Adrenal gland (tissue), 9 donors: ENCODE measurements at regions not wholly inside any gene's neighbourhood (a gene's known extent, or its start where the extent isn't known, plus 50 kb on each side); places are given as distances from the start of the nearest gene placed in this dataset.

ENCODE experiments used
- DNase-seq, 7 donors: peaks; one replicate each; pipeline ENCODE4 v3.0.0-alpha.2; 2019 to 2020
- H3K27ac ChIP-seq, 5 donors: fragments of 200-600 bp; sonication (generic) in 4 of 5; 1 replicate in 3 of 5; 2 replicates in 2 of 5; pipeline versions ENCODE4 v1.5.1 to v1.8.0; 2016 to 2020; ENCODE audit warnings: mild to moderate bottlenecking in 1 of 5
- H3K27me3 ChIP-seq: fragments of 200-600 bp; 2 replicates; pipeline ENCODE4 v1.8.0; 2021
- H3K36me3 ChIP-seq, 2 donors: fragments of 200-600 bp; replicated peaks in 1 of 2; 1 replicate in 1 of 2; 2 replicates in 1 of 2; pipeline versions ENCODE4 v1.5.1 to v1.8.0; 2018 to 2022
- H3K4me1 ChIP-seq, 2 donors: fragments of 200-600 bp; replicated peaks in 1 of 2; 1 replicate in 1 of 2; 2 replicates in 1 of 2; pipeline versions ENCODE4 v1.5.1 to v1.8.0; 2018 to 2021
- H3K4me3 ChIP-seq, 4 donors: fragments of 200-600 bp; sonication (generic) in 3 of 4; one replicate each; pipeline ENCODE4 v1.5.1; 2016 to 2018
- H3K9me3 ChIP-seq, 3 donors: fragments of 200-600 bp; sonication (generic) in 1 of 3; replicated peaks in 1 of 3; 1 replicate in 2 of 3; 2 replicates in 1 of 3; pipeline versions ENCODE4 v1.5.1 to v1.8.0; 2016 to 2021
- CTCF ChIP-seq, 6 experiments: fragments of 450-650 bp in 4 of 6; fragments of 200-600 bp in 2 of 6; sonication (generic) in 1 of 6; IDR thresholded peaks; 1 replicate in 5 of 6; 2 replicates in 1 of 6; pipeline versions ENCODE4 v1.5.1 to v1.8.0; 2016 to 2021; ENCODE audit warnings: antibody characterized with exemption in 6 of 6, mild to moderate bottlenecking in 2 of 6, moderate library complexity in 1 of 6
- POLR2A ChIP-seq, 2 donors: fragments of 450-650 bp; IDR thresholded peaks; one replicate each; pipeline ENCODE4 v1.6.1; 2017; ENCODE audit warnings: antibody characterized with exemption in 2 of 2, mild to moderate bottlenecking in 2 of 2, moderate library complexity in 1 of 2
- WGBS, 4 donors: extraction: QIAGEN DNeasy Blood & Tissue Kit in 2 of 4; methylation state at CpG; one replicate each; pipeline versions ENCODE4 v1.1.5 to v1.1.7; 2013 to 2017; 5-methylcytosine and 5-hydroxymethylcytosine counted together
- intact Hi-C, 2 donors: fragments of 100-400 bp; cut with DNase I; formaldehyde crosslinking; loops; one replicate each; pipeline versions ENCODE4 v1.14.1 to v1.15.0; 2022 to 2023
- donor health status: healthy with polysubstance abuse.
- donor health status: Bipolar disorder and iron deficiency.
- donor health status: DM: yes; HTN: yes; CAD: no.
- donor health status: DM: no; HTN: no; CAD: no.
- donor health status: DM: no; HTN: no; CAD: no.

GRCh38 chr6:91691449-91691848, 1104.6 kb upstream of the MAP3K7 start:
- Histone ChIP-seq H3K4me3 (no peak overlapping the region), H3K4me1 (no peaks in the 10 kb centered on the region), H3K36me3 (no peaks in the 10 kb centered on the region), H3K27me3 (no peaks in the 10 kb centered on the region), H3K27ac (no peak overlapping the region), H3K9me3 (no peaks in the 10 kb centered on the region)
- intact Hi-C loops: no loop called here
- DNase-seq: no peak
- TF ChIP-seq CTCF (IDR thresholded peaks at IDR 0.05) (no peak), POLR2A (IDR thresholded peaks at IDR 0.05) (no peak)
- 77 to 90% (median 82%) methylated on average over 6 of the region's 6 CpGs for WGBS, 4 donors

- Histone ChIP-seq H3K4me1 (no peaks in the 10 kb centered on the region), H3K9me3 (no peaks in the 10 kb centered on the region), H3K27me3 (no peaks in the 10 kb centered on the region), H3K36me3 (no peaks in the 10 kb centered on the region), H3K4me3 (no peak overlapping the region), H3K27ac (no peak overlapping the region)
- intact Hi-C loops: no loop called here
- WGBS, 4 donors: 73 to 89% (median 81%) methylated on average over 4 of the region's 4 CpGs
- TF ChIP-seq POLR2A (IDR thresholded peaks at IDR 0.05): no peak
- no peak for TF ChIP-seq CTCF (IDR thresholded peaks at IDR 0.05)
- DNase-seq: no peak
Measured at GRCh38 chr6:91683240-91683639, 1096.4 kb upstream of the MAP3K7 start.

- H3K4me3 ChIP-seq: no peak overlapping the region
- H3K27me3 ChIP-seq: no peaks in the 10 kb centered on the region
- 67 to 77% (median 74%) methylated on average over 7 of the region's 7 CpGs for WGBS, 4 donors
- no peaks in the 10 kb centered on the region for H3K36me3 ChIP-seq
- no peak for DNase-seq
- TF ChIP-seq POLR2A (IDR thresholded peaks at IDR 0.05) (no peak), CTCF (IDR thresholded peaks at IDR 0.05) (no peak)
- intact Hi-C loops: no loop called here
- no peak overlapping the region for H3K27ac ChIP-seq
- H3K4me1 ChIP-seq: no peaks in the 10 kb centered on the region
- no peaks in the 10 kb centered on the region for H3K9me3 ChIP-seq
Measured at GRCh38 chr6:91681296-91681695, 1094.4 kb upstream of the MAP3K7 start.

- Histone ChIP-seq H3K9me3 (no peaks in the 10 kb centered on the region), H3K27ac (no peak overlapping the region), H3K4me1 (no peaks in the 10 kb centered on the region), H3K36me3 (no peaks in the 10 kb centered on the region), H3K4me3 (no peak overlapping the region), H3K27me3 (no peaks in the 10 kb centered on the region)
- DNase-seq: no peak
- WGBS, 4 donors: 57 to 64% (median 59%) methylated on average over 5 of the region's 5 CpGs
- intact Hi-C loops: no loop called here
- TF ChIP-seq POLR2A (IDR thresholded peaks at IDR 0.05) (no peak), CTCF (IDR thresholded peaks at IDR 0.05) (no peak)
Measured at GRCh38 chr6:91678679-91679446, 1092.0 kb upstream of the MAP3K7 start.
